ENCODE measurements at regions not wholly inside any gene's neighbourhood (a gene's known extent, or its start where the extent isn't known, plus 50 kb on each side); places are given as distances from the start of the nearest gene placed in this dataset.
"Not testable (repeated sequence)": the region's sequence is repeated elsewhere in the genome, so short reads cannot be mapped to it uniquely, and the experiment has no call there.

GRCh38 chr12:118543651-118544050, 167.3 kb downstream of the SUDS3 start:
- 86 to 89% methylated on average over 4 of the region's 4 CpGs for WGBS, 2 donors
- no peak for TF ChIP-seq EP300 (IDR thresholded peaks at IDR 0.05)
- no peak for TF ChIP-seq POLR2AphosphoS5 (IDR thresholded peaks at IDR 0.05)
- no peak for TF ChIP-seq POLR2A (IDR thresholded peaks at IDR 0.05)
- TF ChIP-seq CTCF (IDR thresholded peaks at IDR 0.05) = no peak
- Histone ChIP-seq H3K27me3 (no peaks in the 10 kb centered on the region), H3K27ac (no peak overlapping the region), H3K9me3 (no peaks in the 10 kb centered on the region), H3K4me3 (no peak overlapping the region), H3K36me3 (no peaks in the 10 kb centered on the region), H3K4me1 (peaks cover 0 to 15% (median 9%) of the 10 kb centered on the region in 4 donors)
- intact Hi-C loops (cut with DNase I) = no loop called here
- no peak for DNase-seq

GRCh38 chr12:118544569-118544968, 168.2 kb downstream of the SUDS3 start:
- TF ChIP-seq POLR2A (IDR thresholded peaks at IDR 0.05) = no peak
- TF ChIP-seq POLR2AphosphoS5 (IDR thresholded peaks at IDR 0.05) = no peak
- TF ChIP-seq CTCF (IDR thresholded peaks at IDR 0.05) = no peak
- no peak for TF ChIP-seq EP300 (IDR thresholded peaks at IDR 0.05)
- H3K27ac ChIP-seq = peak overlapping the region in 2 of 4 donors; percentile 12 to 60
- H3K4me1 ChIP-seq = peaks cover 0 to 15% (median 5%) of the 10 kb centered on the region in 4 donors
- H3K4me3 ChIP-seq = no peak overlapping the region
- DNase-seq = no peak
- intact Hi-C loops (cut with DNase I) = no loop called here
- H3K27me3 ChIP-seq = no peaks in the 10 kb centered on the region
- H3K36me3 ChIP-seq = no peaks in the 10 kb centered on the region
- H3K9me3 ChIP-seq = no peaks in the 10 kb centered on the region
- WGBS, 2 donors = 50 to 73% methylated on average over 1 of the region's 1 CpG

GRCh38 chr12:118547606-118548005, 171.3 kb downstream of the SUDS3 start:
- DNase-seq; H3K27me3 ChIP-seq; H3K4me3 ChIP-seq; H3K9me3 ChIP-seq; intact Hi-C loops (cut with DNase I); H3K36me3 ChIP-seq; H3K27ac ChIP-seq: not testable (repeated sequence)
- H3K4me1 ChIP-seq = peaks cover 0 to 11% (median 3%) of the 10 kb centered on the region in 4 donors
- 72 to 90% methylated on average over 6 of the region's 6 CpGs for WGBS, 2 donors

GRCh38 chr12:118548887-118549509, 172.6 kb downstream of the SUDS3 start:
- no peaks in the 10 kb centered on the region for H3K9me3 ChIP-seq
- TF ChIP-seq POLR2A (IDR thresholded peaks at IDR 0.05) (no peak), CTCF (IDR thresholded peaks at IDR 0.05) (no peak), EP300 (IDR thresholded peaks at IDR 0.05) (no peak), POLR2AphosphoS5 (IDR thresholded peaks at IDR 0.05) (no peak)
- intact Hi-C loops (cut with DNase I) = no loop called here
- no peaks in the 10 kb centered on the region for H3K36me3 ChIP-seq
- peaks cover 0 to 11% (median 3%) of the 10 kb centered on the region in 4 donors for H3K4me1 ChIP-seq
- H3K4me3 ChIP-seq = no peak overlapping the region
- H3K27me3 ChIP-seq = no peaks in the 10 kb centered on the region
- H3K27ac ChIP-seq = no peak overlapping the region
- DNase-seq = no peak
- WGBS, 2 donors = 74 to 77% methylated on average over 4 of the region's 4 CpGs

- no peak for TF ChIP-seq EP300 (IDR thresholded peaks at IDR 0.05)
- no peak for TF ChIP-seq CTCF (IDR thresholded peaks at IDR 0.05)
- no peak for TF ChIP-seq POLR2A (IDR thresholded peaks at IDR 0.05)
- Histone ChIP-seq H3K27me3 (no peaks in the 10 kb centered on the region), H3K4me3 (no peak overlapping the region), H3K36me3 (no peaks in the 10 kb centered on the region), H3K4me1 (peaks cover 0 to 5% (median under 1%) of the 10 kb centered on the region in 4 donors), H3K9me3 (no peaks in the 10 kb centered on the region), H3K27ac (no peak overlapping the region)
- intact Hi-C loops (cut with DNase I) = no loop called here
- DNase-seq = no peak
- 56 to 73% methylated on average over 8 of the region's 8 CpGs for WGBS, 2 donors
These were observed 173.2 kb downstream of the SUDS3 start for GRCh38 chr12:118549510-118549980.

Measured in sigmoid colon (tissue), 6 donors.